GM19438 (cell line): ENCODE measurements at regions not wholly inside any gene's neighbourhood (a gene's known extent, or its start where the extent isn't known, plus 50 kb on each side); places are given as distances from the start of the nearest gene placed in this dataset.
"Not testable (repeated sequence)": the region's sequence is repeated elsewhere in the genome, so short reads cannot be mapped to it uniquely, and the experiment has no call there.

ENCODE experiments used
- ATAC-seq: cut with Tn5 transposase; IDR thresholded peaks from one replicate; pipeline ENCODE4 v1.9.1; 2021; ENCODE audit warnings: low read depth; ENCODE audit not compliant: unreplicated experiment

GRCh38 chrX:9258421-9259104, 206.3 kb upstream of the TBL1X start:
- ATAC-seq: no peak

- ATAC-seq: no peak
Measured at GRCh38 chrX:9260603-9261002, 204.3 kb upstream of the TBL1X start.

- no peak for ATAC-seq
Measured at GRCh38 chrX:9267415-9267814, 197.4 kb upstream of the TBL1X start.

GRCh38 chrX:9269134-9269533, 195.7 kb upstream of the TBL1X start:
- ATAC-seq: no peak

- ATAC-seq: no peak
Measured at GRCh38 chrX:9271789-9272525, 192.9 kb upstream of the TBL1X start.

GRCh38 chrX:9273744-9274143, 191.1 kb upstream of the TBL1X start:
- no peak for ATAC-seq

GRCh38 chrX:9278475-9279233, 186.2 kb upstream of the TBL1X start:
- ATAC-seq: no peak

GRCh38 chrX:9279234-9279544, 185.7 kb upstream of the TBL1X start:
- ATAC-seq: peak; percentile 62

GRCh38 chrX:9280831-9281230, 184.0 kb upstream of the TBL1X start:
- no peak for ATAC-seq

- ATAC-seq: no peak
Measured at GRCh38 chrX:9282325-9282724, 182.5 kb upstream of the TBL1X start.

GRCh38 chrX:9285342-9285771, 179.5 kb upstream of the TBL1X start:
- no peak for ATAC-seq

- no peak for ATAC-seq
Measured at GRCh38 chrX:9286234-9286633, 178.6 kb upstream of the TBL1X start.

GRCh38 chrX:9291629-9292028, 173.2 kb upstream of the TBL1X start:
- ATAC-seq: no peak

- ATAC-seq: no peak
Measured at GRCh38 chrX:9293051-9293496, 171.8 kb upstream of the TBL1X start.

- ATAC-seq: no peak
Measured at GRCh38 chrX:9293903-9294302, 171.0 kb upstream of the TBL1X start.

GRCh38 chrX:9295551-9295950, 169.3 kb upstream of the TBL1X start:
- ATAC-seq: no peak

GRCh38 chrX:9298221-9298620, 166.6 kb upstream of the TBL1X start:
- no peak for ATAC-seq

- not testable (repeated sequence) for ATAC-seq
Measured at GRCh38 chrX:9299681-9300080, 165.2 kb upstream of the TBL1X start.

- no peak for ATAC-seq
Measured at GRCh38 chrX:9301836-9302235, 163.0 kb upstream of the TBL1X start.

- no peak for ATAC-seq
Measured at GRCh38 chrX:9302381-9302780, 162.5 kb upstream of the TBL1X start.

- no peak for ATAC-seq
Measured at GRCh38 chrX:9308426-9308825, 156.4 kb upstream of the TBL1X start.

GRCh38 chrX:9310616-9311015, 154.2 kb upstream of the TBL1X start:
- no peak for ATAC-seq
